Hepatocyte (in vitro differentiated cells): ENCODE measurements at regions not wholly inside any gene's neighbourhood (a gene's known extent, or its start where the extent isn't known, plus 50 kb on each side); places are given as distances from the start of the nearest gene placed in this dataset.

Source experiments
- DNase-seq: peaks from one replicate; pipeline ENCODE4 v3.0.0-alpha.2; 2016; ENCODE audit warnings: low spot score
- H2AFZ ChIP-seq: fragments of 200-600 bp; sonication (generic); 2 replicates; pipeline ENCODE4 v1.6.0; 2016; ENCODE audit warnings: antibody characterized with exemption, mild to moderate bottlenecking
- H3K27ac ChIP-seq: fragments of 200-600 bp; sonication (generic); 2 replicates; pipeline ENCODE4 v1.5.1; 2016; ENCODE audit warnings: mild to moderate bottlenecking
- H3K27me3 ChIP-seq: fragments of 200-600 bp; sonication (generic); 2 replicates; pipeline ENCODE4 v1.6.1; 2016
- H3K36me3 ChIP-seq: fragments of 200-600 bp; sonication (generic); replicated peaks from 2 replicates; pipeline ENCODE4 v1.5.1; 2016; ENCODE audit warnings: low read depth; ENCODE audit not compliant: insufficient read depth
- H3K4me1 ChIP-seq: fragments of 200-600 bp; sonication (generic); 2 replicates; pipeline ENCODE4 v1.5.1; 2016; ENCODE audit warnings: mild to moderate bottlenecking, moderate library complexity; ENCODE audit not compliant: insufficient read depth
- H3K4me2 ChIP-seq: fragments of 200-600 bp; sonication (generic); 2 replicates; pipeline ENCODE4 v1.6.0; 2016
- H3K4me3 ChIP-seq: fragments of 200-600 bp; sonication (generic); 2 replicates; pipeline ENCODE4 v1.5.1; 2016; ENCODE audit warnings: mild to moderate bottlenecking
- H3K79me2 ChIP-seq: fragments of 200-600 bp; sonication (generic); 2 replicates; pipeline ENCODE4 v1.6.0; 2017; ENCODE audit warnings: mild to moderate bottlenecking
- H3K9me2 ChIP-seq: fragments of 200-600 bp; sonication (generic); replicated peaks from 2 replicates; pipeline ENCODE4 v1.6.0; 2017; ENCODE audit warnings: mild to moderate bottlenecking; ENCODE audit not compliant: insufficient read depth
- H3K9me3 ChIP-seq: fragments of 200-600 bp; sonication (generic); 2 replicates; pipeline ENCODE4 v1.5.1; 2016; ENCODE audit warnings: low read depth, mild to moderate bottlenecking
- H4K20me1 ChIP-seq: fragments of 200-600 bp; sonication (generic); 2 replicates; pipeline ENCODE4 v1.6.0; 2016; ENCODE audit warnings: mild to moderate bottlenecking; ENCODE audit not compliant: insufficient read depth, poor library complexity, severe bottlenecking
- CTCF ChIP-seq: fragments of 200-600 bp; sonication (generic); IDR thresholded peaks from 2 replicates; pipeline ENCODE4 v1.5.1; 2016; ENCODE audit warnings: antibody characterized with exemption, mild to moderate bottlenecking; ENCODE audit not compliant: poor library complexity
- EZH2 ChIP-seq: fragments of 200-600 bp; sonication (generic); IDR thresholded peaks from 2 replicates; pipeline ENCODE4 v1.6.1; 2016; ENCODE audit warnings: antibody characterized with exemption, mild to moderate bottlenecking, borderline replicate concordance
- EZH2phosphoT487 ChIP-seq: fragments of 200-600 bp; sonication (generic); IDR thresholded peaks from one replicate; pipeline ENCODE4 v1.6.1; 2018; ENCODE audit warnings: antibody characterized with exemption, mild to moderate bottlenecking, low read depth, moderate library complexity; ENCODE audit not compliant: unreplicated experiment, severe bottlenecking
- WGBS: methylation state at CpG from one replicate; pipeline ENCODE4 v1.1.6; 2016; ENCODE audit warnings: low lambda C conversion rate; ENCODE audit errors: missing lambda C conversion rate; 5-methylcytosine and 5-hydroxymethylcytosine counted together

GRCh38 chr2:16246911-16247310 is 306.6 kb downstream of the MYCN start:
- DNase-seq, result no peak
- no peaks in the 10 kb centered on the region for H3K9me2 ChIP-seq
- H3K4me3 ChIP-seq, result no peak overlapping the region
- H2AFZ ChIP-seq, result no peak overlapping the region
- no peaks in the 10 kb centered on the region for H3K36me3 ChIP-seq
- no peak overlapping the region for H3K4me2 ChIP-seq
- H3K79me2 ChIP-seq, result no peaks in the 10 kb centered on the region
- 86% methylated on average over 7 of the region's 7 CpGs for WGBS
- H4K20me1 ChIP-seq, result no peaks in the 10 kb centered on the region
- no peaks in the 10 kb centered on the region for H3K9me3 ChIP-seq
- TF ChIP-seq CTCF (no peak), EZH2phosphoT487 (no peak), EZH2 (no peak)
- peaks cover 3% of the 10 kb centered on the region for H3K4me1 ChIP-seq
- H3K27me3 ChIP-seq, result no peaks in the 10 kb centered on the region
- H3K27ac ChIP-seq, result no peak overlapping the region

GRCh38 chr2:16246281-16246850 is 306.0 kb downstream of the MYCN start:
- H3K4me1 ChIP-seq, result no peaks in the 10 kb centered on the region
- no peak overlapping the region for H3K4me2 ChIP-seq
- H3K9me3 ChIP-seq, result no peaks in the 10 kb centered on the region
- H2AFZ ChIP-seq, result no peak overlapping the region
- H3K27ac ChIP-seq, result no peak overlapping the region
- no peaks in the 10 kb centered on the region for H3K79me2 ChIP-seq
- no peaks in the 10 kb centered on the region for H3K27me3 ChIP-seq
- no peak for DNase-seq
- H4K20me1 ChIP-seq, result no peaks in the 10 kb centered on the region
- no peaks in the 10 kb centered on the region for H3K36me3 ChIP-seq
- WGBS, result 98% methylated on average over 2 of the region's 2 CpGs
- TF ChIP-seq EZH2, result no peak
- TF ChIP-seq EZH2phosphoT487, result no peak
- TF ChIP-seq CTCF, result no peak
- no peak overlapping the region for H3K4me3 ChIP-seq
- H3K9me2 ChIP-seq, result no peaks in the 10 kb centered on the region

GRCh38 chr2:16245481-16246054 is 305.2 kb downstream of the MYCN start:
- Histone ChIP-seq H3K9me2 (no peaks in the 10 kb centered on the region), H3K4me3 (no peak overlapping the region), H3K9me3 (no peaks in the 10 kb centered on the region), H3K4me2 (no peak overlapping the region), H3K27me3 (no peaks in the 10 kb centered on the region), H3K79me2 (no peaks in the 10 kb centered on the region), H3K4me1 (no peaks in the 10 kb centered on the region), H3K27ac (no peak overlapping the region), H4K20me1 (no peaks in the 10 kb centered on the region), H2AFZ (no peak overlapping the region), H3K36me3 (no peaks in the 10 kb centered on the region)
- TF ChIP-seq CTCF, result no peak
- no peak for TF ChIP-seq EZH2phosphoT487
- TF ChIP-seq EZH2, result no peak
- 93% methylated on average over 5 of the region's 5 CpGs for WGBS
- DNase-seq, result no peak
